Activated CD4-positive, alpha-beta T cell treated with anti-CD3 and anti-CD28 coated beads, Interleukin-2, amount 10 ng/mL, durations not matched to agents 7 days and 5 days (primary cell): ENCODE measurements at regions not wholly inside any gene's neighbourhood (a gene's known extent, or its start where the extent isn't known, plus 50 kb on each side); places are given as distances from the start of the nearest gene placed in this dataset.
A peak's percentile ranks its signal among the peaks of the same experiment; 100 is the strongest.
"Not testable (repeated sequence)": the region's sequence is repeated elsewhere in the genome, so short reads cannot be mapped to it uniquely, and the experiment has no call there.

ENCODE experiments used
- CTCF ChIA-PET: fragments of 350-600 bp; sonication (Branson Sonifier 250); formaldehyde crosslinking; loops from one replicate; lab custom pipeline; 2021; ENCODE audit warnings: antibody characterized with exemption; lab: Charles Lee
- POLR2A ChIA-PET: fragments of 350-600 bp; sonication (Branson Sonifier 250); formaldehyde crosslinking; loops from one replicate; lab custom pipeline; 2021; ENCODE audit warnings: antibody characterized with exemption; lab: Charles Lee
- DNase-seq: peaks from one replicate; pipeline ENCODE4 v3.0.0-alpha.2; 2020
- H3K27ac Mint-ChIP-seq: one replicate; pipeline ENCODE4 v1.8.0; 2021; ENCODE audit warnings: mild to moderate bottlenecking, moderate library complexity, mixed read lengths
- H3K27me3 Mint-ChIP-seq: one replicate; pipeline ENCODE4 v1.8.0; 2021; ENCODE audit warnings: mixed read lengths
- H3K36me3 Mint-ChIP-seq: one replicate; pipeline ENCODE4 v1.8.0; 2021; ENCODE audit warnings: low read depth, mixed read lengths
- H3K4me1 Mint-ChIP-seq: one replicate; pipeline ENCODE4 v1.8.0; 2021; ENCODE audit warnings: mixed read lengths
- H3K4me3 Mint-ChIP-seq: one replicate; pipeline ENCODE4 v1.8.0; 2021; ENCODE audit warnings: mild to moderate bottlenecking, moderate library complexity, mixed read lengths
- H3K9me3 Mint-ChIP-seq: one replicate; pipeline ENCODE4 v1.8.0; 2021; ENCODE audit warnings: mixed read lengths

DNA sequence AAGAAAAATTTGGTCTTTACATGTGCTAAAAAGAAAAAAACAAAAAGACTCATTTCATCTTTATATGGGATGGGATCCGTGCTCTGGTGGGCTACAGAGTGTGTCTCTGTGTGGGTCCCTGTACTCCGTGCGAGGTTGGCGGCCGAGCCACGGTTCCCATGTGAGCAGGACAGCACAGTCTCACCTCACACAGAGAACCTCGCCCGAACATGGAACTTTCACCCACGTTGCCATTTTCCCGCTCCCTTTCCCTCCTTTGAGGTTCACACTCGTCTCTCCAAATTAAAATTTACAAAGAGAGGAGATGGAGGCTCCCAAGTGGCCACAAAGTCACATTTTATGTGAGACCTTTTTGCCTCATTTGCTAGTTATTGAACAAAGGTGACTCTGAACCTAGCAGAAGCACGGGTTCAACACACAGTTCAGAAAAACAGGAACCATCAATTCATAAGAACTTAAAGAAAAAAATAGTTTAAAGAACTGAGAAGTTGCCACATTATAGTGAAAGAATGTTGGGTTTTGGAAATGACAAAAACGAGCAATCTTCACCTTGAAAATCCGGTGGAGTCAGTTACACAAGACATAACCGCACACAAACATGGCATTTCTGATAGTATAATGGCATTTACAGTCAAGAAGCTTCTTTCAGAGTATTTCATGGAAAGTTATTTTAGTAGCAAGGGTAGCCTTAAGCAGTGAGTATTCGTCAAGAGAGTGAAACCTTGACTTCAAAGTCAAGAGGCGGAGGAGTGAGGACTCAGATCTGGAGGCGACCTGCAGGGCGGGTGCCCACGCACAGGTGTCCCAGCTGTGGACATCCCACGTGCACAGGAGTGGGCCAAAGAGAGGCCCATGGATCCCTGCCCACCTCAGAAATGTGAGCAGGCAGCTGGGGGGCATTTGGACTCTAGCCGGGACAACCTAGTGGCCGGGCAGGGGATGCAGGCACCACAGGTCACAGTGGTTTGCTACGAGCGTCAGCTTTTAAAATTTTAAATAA lies 277.2 kb upstream of the PLGLB2 start:
- POLR2A ChIA-PET, H3K36me3 Mint-ChIP-seq, CTCF ChIA-PET, DNase-seq, H3K9me3 Mint-ChIP-seq, H3K27me3 Mint-ChIP-seq: not testable (repeated sequence)
- H3K4me3 Mint-ChIP-seq: peak overlapping the region; percentile 38
- H3K4me1 Mint-ChIP-seq: peaks cover 38% of the 10 kb centered on the region
- peak overlapping the region; percentile 68 for H3K27ac Mint-ChIP-seq

DNA sequence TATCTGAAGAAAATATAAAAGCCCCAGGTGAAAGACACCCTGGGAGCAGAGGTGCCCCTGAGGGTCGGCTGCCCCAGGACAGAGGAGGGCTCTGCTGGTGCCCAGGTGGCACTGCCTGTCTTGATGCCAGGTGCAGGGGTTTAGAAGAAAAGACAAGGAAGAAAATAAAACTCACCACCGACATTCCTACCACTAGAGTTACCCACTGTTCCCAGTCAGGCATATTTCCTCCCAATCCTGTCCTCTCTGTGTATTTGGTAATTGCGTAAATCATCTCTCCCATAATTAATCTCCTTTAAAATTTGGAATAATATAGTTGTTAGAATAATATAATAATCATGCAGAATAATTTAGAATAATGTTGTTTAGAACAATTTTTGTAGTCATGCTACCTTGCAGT lies 276.4 kb upstream of the PLGLB2 start:
- H3K9me3 Mint-ChIP-seq, POLR2A ChIA-PET, H3K4me3 Mint-ChIP-seq, H3K36me3 Mint-ChIP-seq, H3K27ac Mint-ChIP-seq, DNase-seq, H3K27me3 Mint-ChIP-seq, CTCF ChIA-PET: not testable (repeated sequence)
- H3K4me1 Mint-ChIP-seq: peaks cover 35% of the 10 kb centered on the region

DNA sequence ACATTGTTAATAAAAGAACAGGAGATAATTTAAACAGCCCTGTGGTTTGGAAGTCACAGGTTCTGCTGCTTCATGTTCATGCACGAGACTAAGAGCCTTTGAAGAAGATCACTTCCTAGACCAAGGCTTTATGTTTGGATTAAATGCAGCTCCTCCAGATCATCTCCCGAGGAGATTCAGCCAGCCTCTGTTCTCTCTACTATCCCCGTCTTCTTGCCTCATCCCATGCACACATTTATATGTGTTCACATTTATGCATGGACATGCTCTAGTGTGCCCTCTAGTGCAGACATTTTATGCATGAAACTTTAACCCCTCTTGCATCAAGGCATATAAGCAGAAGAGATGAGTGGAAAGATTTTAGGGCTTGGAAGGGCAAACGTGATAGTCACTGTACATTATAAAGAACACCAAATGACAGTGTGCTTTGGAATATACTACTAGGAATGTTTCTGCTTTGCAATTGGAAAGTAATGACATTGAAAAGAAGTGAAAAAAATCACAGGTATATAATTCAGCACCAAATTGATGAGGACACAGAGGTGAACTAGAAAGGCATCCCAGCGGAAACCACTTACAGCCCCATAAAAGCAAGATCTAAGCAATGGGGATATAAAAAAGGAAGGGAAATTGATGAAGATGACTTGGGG lies 271.5 kb upstream of the PLGLB2 start:
- Mint-ChIP-seq H3K27ac (peak overlapping the region; percentile 14), H3K4me1 (peaks cover 13% of the 10 kb centered on the region), H3K36me3 (peaks cover 13% of the 10 kb centered on the region)
- POLR2A ChIA-PET, CTCF ChIA-PET, H3K27me3 Mint-ChIP-seq, H3K4me3 Mint-ChIP-seq, H3K9me3 Mint-ChIP-seq, DNase-seq: not testable (repeated sequence)

DNA sequence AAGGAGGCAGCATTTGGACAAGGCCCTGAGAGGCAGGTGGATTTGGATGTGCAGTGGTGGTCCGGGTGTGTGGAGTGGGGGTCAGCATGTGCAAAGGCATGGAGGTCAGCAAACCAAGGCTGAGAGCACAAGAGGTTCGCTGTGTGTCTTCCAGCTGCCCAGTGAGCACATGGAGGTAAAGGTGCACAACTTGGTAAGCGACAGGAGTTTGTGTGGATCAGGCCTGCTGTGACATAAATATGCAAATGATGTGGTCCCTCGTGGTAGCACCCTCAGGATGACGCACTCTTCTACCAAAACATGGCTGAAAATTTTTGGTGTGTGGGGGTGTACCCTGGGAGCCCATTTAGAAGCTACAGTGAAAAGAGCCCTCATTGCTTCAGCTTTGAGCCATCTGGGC lies 271.0 kb upstream of the PLGLB2 start:
- CTCF ChIA-PET, H3K9me3 Mint-ChIP-seq, DNase-seq, H3K27me3 Mint-ChIP-seq, H3K4me3 Mint-ChIP-seq, POLR2A ChIA-PET: not testable (repeated sequence)
- peaks cover 13% of the 10 kb centered on the region for H3K36me3 Mint-ChIP-seq
- H3K4me1 Mint-ChIP-seq: peaks cover 13% of the 10 kb centered on the region
- H3K27ac Mint-ChIP-seq: peak overlapping the region; percentile 14

DNA sequence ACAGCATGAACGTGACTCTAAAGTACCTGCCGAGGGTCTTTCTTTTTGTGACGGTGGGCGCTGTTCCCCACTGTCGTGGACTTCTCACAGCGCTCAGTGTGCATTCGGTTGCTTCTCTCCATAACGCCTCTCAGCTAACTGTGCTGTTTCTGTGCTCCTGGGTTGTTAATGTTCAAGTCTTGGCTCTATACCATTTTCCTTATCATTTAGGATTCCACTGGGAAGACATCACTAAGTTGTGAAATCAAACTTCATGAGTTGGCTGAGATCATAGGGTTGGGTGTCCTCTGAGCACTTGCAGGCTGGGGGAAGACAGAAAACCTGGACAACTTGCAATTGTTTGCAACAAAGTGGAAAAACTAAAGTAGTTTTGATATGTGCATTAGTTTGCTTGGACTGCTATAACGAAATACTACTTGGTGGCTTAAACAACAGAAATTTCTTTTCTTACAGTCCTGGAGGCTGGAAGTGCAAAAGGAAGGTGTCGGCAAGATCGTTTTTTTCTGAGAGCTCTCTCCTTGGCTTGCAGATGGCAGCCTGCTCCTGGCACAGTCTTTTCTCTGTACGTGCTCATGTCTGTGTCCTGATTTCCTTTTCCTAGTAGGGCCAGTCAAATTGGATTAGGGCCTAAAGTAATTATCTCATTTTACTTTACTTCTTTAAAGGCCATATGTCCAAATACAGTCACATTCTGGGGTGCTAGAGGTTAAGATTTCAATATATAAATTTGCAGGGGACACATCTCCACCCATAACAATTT lies 270.0 kb upstream of the PLGLB2 start:
- H3K9me3 Mint-ChIP-seq, H3K27me3 Mint-ChIP-seq, H3K27ac Mint-ChIP-seq, DNase-seq, H3K4me3 Mint-ChIP-seq, POLR2A ChIA-PET, CTCF ChIA-PET: not testable (repeated sequence)
- Mint-ChIP-seq H3K4me1 (peaks cover 17% of the 10 kb centered on the region), H3K36me3 (peaks cover 15% of the 10 kb centered on the region)

DNA sequence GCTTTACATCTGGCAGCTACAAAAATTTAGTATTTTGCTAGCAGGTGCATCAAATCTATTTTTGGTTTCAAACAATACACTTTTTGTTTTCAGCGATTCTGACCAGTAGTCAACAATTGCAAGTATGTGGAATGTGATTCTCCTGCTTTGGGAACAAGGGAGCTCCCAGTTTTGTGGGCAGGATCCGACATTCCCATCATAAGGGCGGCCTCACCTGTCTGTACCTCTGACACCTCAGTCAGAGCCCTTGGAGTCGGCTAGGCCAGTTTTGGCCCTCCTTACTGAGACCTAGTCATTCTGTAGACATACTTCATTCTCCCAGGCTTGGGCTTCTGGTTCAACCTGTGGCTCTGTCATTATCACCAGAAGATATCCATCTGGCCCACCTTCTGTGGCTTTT lies 269.0 kb upstream of the PLGLB2 start:
- H3K27me3 Mint-ChIP-seq, H3K9me3 Mint-ChIP-seq, H3K4me3 Mint-ChIP-seq, POLR2A ChIA-PET, H3K27ac Mint-ChIP-seq, DNase-seq, CTCF ChIA-PET: not testable (repeated sequence)
- peaks cover 15% of the 10 kb centered on the region for H3K36me3 Mint-ChIP-seq
- peaks cover 20% of the 10 kb centered on the region for H3K4me1 Mint-ChIP-seq

DNA sequence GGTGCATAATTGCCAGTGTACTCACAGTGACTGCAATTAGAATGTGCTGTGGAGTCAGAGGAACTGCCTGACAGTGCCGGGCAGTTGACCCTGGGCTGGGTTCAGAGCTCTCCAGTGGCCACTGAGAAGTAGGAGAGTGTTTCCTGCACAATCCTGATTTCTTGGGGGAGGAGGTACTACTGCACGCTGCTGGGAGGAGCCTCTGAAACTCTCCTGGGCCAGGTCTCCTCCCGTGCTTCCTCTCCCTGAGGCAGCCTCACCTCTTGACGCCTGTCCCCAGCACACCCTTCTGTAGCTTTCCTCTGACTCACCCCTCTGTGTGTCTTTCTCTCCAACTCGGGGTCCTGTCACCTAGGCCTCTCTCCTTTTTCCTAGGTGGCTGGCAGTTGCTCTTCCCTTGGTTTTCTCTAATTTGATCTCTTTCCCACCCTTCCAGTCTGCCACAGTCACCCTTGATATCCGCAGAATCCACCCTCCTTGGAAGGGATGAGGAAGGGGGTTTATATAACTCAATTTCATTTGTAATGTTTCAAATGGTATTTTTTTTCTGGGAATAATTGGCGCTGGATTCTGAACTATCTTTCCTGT lies 264.7 kb upstream of the PLGLB2 start:
- Mint-ChIP-seq H3K27ac (peak overlapping the region; percentile 13), H3K4me1 (peaks cover 28% of the 10 kb centered on the region)
- H3K36me3 Mint-ChIP-seq, H3K9me3 Mint-ChIP-seq, CTCF ChIA-PET, POLR2A ChIA-PET, H3K4me3 Mint-ChIP-seq, H3K27me3 Mint-ChIP-seq, DNase-seq: not testable (repeated sequence)

DNA sequence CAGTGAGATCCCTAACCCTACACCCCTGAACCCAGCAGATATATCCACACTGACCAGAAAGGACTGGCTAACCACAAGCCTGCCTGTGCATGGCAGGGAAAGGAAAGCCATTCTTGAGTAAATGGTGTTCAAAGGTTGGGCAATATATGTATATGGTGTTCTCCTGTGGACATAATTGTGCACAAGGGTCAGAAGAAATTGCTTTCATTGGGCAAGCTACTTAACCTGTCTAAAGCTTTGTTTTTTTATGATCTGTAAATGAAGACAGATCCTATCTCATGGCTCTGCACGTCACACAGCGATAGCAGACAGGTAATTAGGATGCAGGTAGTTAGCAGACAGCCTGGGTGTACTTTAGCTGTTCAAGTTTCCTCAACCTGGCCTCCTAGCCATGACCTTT lies 263.5 kb upstream of the PLGLB2 start:
- H3K36me3 Mint-ChIP-seq, POLR2A ChIA-PET, H3K27me3 Mint-ChIP-seq, CTCF ChIA-PET, H3K4me3 Mint-ChIP-seq, H3K9me3 Mint-ChIP-seq, H3K27ac Mint-ChIP-seq, DNase-seq: not testable (repeated sequence)
- peaks cover 30% of the 10 kb centered on the region for H3K4me1 Mint-ChIP-seq

DNA sequence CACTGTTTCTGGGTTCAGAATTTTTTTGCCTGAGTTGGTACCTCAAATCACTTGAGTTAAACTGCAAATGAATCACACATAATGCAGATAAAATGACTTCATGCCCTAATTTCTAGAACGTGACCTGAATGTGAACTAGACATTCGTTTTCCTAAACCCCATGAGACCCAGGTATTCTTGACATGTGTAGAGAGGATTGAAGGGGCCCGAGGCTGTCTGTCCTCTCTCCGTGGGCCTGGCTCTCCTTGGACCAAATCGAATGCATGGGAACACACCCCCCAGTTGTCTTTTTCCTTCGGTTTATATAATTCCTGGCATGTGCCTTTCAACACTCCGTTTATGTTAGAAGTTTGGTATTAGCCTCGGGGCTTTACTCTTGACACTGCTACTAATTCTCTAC lies 262.4 kb upstream of the PLGLB2 start:
- H3K36me3 Mint-ChIP-seq, DNase-seq, H3K4me3 Mint-ChIP-seq, H3K9me3 Mint-ChIP-seq, CTCF ChIA-PET, H3K27me3 Mint-ChIP-seq, POLR2A ChIA-PET: not testable (repeated sequence)
- peaks cover 27% of the 10 kb centered on the region for H3K4me1 Mint-ChIP-seq
- H3K27ac Mint-ChIP-seq: peak overlapping the region; percentile 13

DNA sequence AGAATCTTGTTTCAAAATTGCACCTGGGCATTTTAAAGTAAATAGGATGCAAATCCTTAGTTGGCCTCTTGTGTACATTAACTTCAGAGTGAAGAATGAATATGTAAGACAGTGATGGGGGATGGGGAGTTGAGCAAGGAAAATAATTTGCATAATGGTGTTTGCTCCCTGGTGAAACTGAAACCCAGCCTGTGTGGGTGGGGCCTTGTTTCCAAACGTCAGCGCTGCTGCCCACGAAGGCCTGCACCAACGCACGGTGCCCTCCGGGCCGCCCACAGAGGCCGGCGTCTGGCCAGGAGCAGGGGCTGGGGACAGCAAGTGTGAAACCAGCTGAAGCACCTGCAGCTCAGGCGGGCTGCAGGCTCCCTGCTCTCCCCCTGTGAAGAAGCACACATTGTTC lies 262.0 kb upstream of the PLGLB2 start:
- CTCF ChIA-PET, H3K36me3 Mint-ChIP-seq, POLR2A ChIA-PET, H3K9me3 Mint-ChIP-seq, H3K27me3 Mint-ChIP-seq, H3K4me3 Mint-ChIP-seq: not testable (repeated sequence)
- H3K4me1 Mint-ChIP-seq: peaks cover 27% of the 10 kb centered on the region
- peak overlapping the region; percentile 90 for H3K27ac Mint-ChIP-seq
- DNase-seq: peak; percentile 66

DNA sequence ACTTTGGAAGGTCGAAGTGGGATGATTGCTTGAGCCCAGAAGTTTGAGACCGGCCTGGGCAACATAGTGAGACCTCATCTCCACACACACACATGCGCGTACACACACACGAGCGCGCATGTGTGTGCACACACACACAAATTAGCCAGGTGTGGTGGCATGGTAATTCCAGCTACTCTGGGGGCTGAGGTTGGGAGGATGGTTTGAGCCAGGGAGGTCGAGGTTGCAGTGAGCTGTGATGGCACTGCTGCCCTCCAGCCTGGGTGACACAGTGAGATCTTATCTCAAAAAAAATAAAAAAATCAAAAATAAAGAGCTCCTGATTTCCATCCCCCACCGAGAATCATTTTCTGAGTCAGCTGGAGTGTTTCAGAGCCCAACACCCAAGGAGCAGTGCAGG lies 261.5 kb upstream of the PLGLB2 start:
- CTCF ChIA-PET, H3K36me3 Mint-ChIP-seq, H3K27me3 Mint-ChIP-seq, POLR2A ChIA-PET, H3K9me3 Mint-ChIP-seq: not testable (repeated sequence)
- H3K4me3 Mint-ChIP-seq: peak overlapping the region; percentile 34
- peak overlapping the region; percentile 90 for H3K27ac Mint-ChIP-seq
- peaks cover 27% of the 10 kb centered on the region for H3K4me1 Mint-ChIP-seq
- peak; percentile 11 for DNase-seq

DNA sequence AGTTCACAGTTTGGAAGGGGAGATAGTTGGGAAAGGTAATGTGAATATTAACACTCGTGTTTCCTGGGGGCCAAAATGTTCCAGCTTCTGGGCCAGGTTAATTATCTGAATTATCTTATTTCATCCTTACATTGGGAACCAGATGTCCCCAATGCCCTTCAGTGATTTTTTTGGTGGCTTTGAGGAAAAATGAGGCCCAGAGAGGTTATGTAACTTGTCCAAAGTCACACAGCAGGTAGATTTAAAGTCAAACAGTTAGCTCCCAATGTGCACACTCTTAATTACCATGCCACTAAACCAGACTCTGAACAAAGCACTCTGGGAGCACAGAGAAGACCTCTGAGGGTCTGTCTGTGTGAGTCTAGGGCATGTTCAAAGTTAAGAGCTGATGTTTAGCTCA lies 259.9 kb upstream of the PLGLB2 start:
- POLR2A ChIA-PET, H3K9me3 Mint-ChIP-seq: not testable (repeated sequence)
- peak overlapping the region; percentile 36 for H3K27ac Mint-ChIP-seq

DNA sequence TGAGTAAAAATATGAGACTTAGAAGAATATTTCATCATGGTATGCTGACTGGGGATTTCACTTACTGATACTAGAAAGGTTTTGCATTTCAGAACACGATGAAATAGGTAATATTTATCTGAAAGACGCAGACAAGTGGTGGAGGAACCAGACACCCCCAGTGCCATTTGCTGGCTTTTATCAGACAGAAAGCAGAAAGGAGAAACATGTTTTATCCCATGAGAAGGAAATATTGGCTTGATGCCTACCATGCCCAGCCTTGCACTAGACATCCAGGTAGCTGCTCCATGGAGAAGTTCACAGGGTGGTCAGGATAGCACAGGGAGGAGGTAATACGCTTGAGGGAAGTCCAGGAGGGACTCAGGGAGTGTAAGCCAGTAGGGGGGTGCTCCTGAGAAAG lies 258.9 kb upstream of the PLGLB2 start:
- peaks cover 21% of the 10 kb centered on the region for H3K4me1 Mint-ChIP-seq
- H3K27ac Mint-ChIP-seq, DNase-seq, CTCF ChIA-PET, H3K36me3 Mint-ChIP-seq, H3K27me3 Mint-ChIP-seq, H3K4me3 Mint-ChIP-seq, POLR2A ChIA-PET, H3K9me3 Mint-ChIP-seq: not testable (repeated sequence)

More for the DNA sequence above, 259.9 kb upstream of the PLGLB2 start:
- CTCF ChIA-PET, H3K4me3 Mint-ChIP-seq, H3K27me3 Mint-ChIP-seq, DNase-seq, H3K36me3 Mint-ChIP-seq: not testable (repeated sequence)
- peaks cover 23% of the 10 kb centered on the region for H3K4me1 Mint-ChIP-seq
